Activated naive CD4-positive, alpha-beta T cell treated with anti-CD3 and anti-CD28 coated beads for 36 hours (primary cell): ENCODE measurements at regions not wholly inside any gene's neighbourhood (a gene's known extent, or its start where the extent isn't known, plus 50 kb on each side); places are given as distances from the start of the nearest gene placed in this dataset.

Source experiments
- CTCF ChIA-PET: fragments of 350-600 bp; sonication (Branson Sonifier 250); formaldehyde crosslinking; loops from one replicate; lab custom pipeline; 2021; ENCODE audit warnings: antibody characterized with exemption; lab: Charles Lee
- DNase-seq: peaks from one replicate; pipeline ENCODE4 v3.0.0-alpha.2; 2020
- H3K27ac Mint-ChIP-seq: one replicate; pipeline ENCODE4 v1.8.0; 2021; ENCODE audit warnings: mild to moderate bottlenecking, mixed read lengths
- H3K27me3 Mint-ChIP-seq: one replicate; pipeline ENCODE4 v1.8.0; 2021; ENCODE audit warnings: low read depth, mixed read lengths
- H3K36me3 Mint-ChIP-seq: one replicate; pipeline ENCODE4 v1.8.0; 2021; ENCODE audit warnings: low read depth, mixed read lengths
- H3K4me1 Mint-ChIP-seq: one replicate; pipeline ENCODE4 v1.8.0; 2021; ENCODE audit warnings: low read depth, mixed read lengths
- H3K4me3 Mint-ChIP-seq: one replicate; pipeline ENCODE4 v1.8.0; 2021; ENCODE audit warnings: mild to moderate bottlenecking, moderate library complexity, mixed read lengths
- H3K9me3 Mint-ChIP-seq: one replicate; pipeline ENCODE4 v1.8.0; 2021; ENCODE audit warnings: mixed read lengths
- intact Hi-C: fragments of 100-400 bp; cut with micrococcal nuclease; formaldehyde crosslinking; loops from one replicate; pipeline ENCODE4 v1.15.1; 2023

DNA sequence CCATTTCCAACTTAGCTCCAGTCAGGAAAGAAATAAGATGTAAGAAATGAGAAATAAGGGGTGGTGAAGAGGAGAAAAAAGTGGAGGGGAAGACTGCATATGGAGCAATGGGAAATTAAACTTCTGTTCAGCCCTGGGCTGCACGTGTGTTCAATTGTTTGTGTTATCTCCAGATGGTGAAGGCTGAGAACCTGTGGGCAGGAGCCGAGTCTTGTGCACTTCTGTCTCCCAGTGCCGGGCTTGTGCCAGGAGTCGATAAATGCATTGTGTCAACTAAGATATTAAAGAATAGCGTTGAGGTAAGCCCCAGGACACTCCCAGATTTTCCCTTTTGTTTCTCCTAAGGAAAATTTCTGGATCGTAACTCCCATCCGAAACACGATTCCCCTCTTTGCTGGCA is 98.2 kb downstream of the PRLHR start:
- Mint-ChIP-seq H3K27me3 (peaks cover 6% of the 10 kb centered on the region), H3K27ac (no peak overlapping the region), H3K36me3 (no peaks in the 10 kb centered on the region), H3K4me1 (no peaks in the 10 kb centered on the region), H3K4me3 (no peak overlapping the region), H3K9me3 (no peaks in the 10 kb centered on the region)
- intact Hi-C loops, result no loop called here
- CTCF ChIA-PET, result no interaction called here
- no peak for DNase-seq

DNA sequence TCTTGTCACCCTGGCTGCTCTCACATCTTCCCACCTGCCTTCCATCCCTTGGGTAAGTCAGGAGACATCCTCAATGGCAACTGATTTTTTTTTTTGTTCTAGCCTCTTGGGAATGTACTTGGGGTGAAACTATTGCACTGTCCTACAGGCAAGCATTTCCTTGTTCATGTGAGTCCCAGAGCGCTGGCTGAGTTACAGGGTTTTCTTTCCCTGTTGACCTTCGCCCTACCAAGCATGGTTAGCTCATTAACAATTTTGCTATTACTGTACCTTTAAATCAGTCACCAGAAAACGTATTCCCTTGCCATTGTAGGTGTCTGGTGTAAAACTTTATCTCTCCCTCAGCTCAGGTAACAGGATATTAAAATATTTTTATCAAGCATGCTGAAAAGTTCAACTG is 98.9 kb downstream of the PRLHR start:
- no peak for DNase-seq
- Mint-ChIP-seq H3K36me3 (no peaks in the 10 kb centered on the region), H3K27ac (no peak overlapping the region), H3K9me3 (no peaks in the 10 kb centered on the region), H3K4me1 (no peaks in the 10 kb centered on the region), H3K4me3 (no peak overlapping the region), H3K27me3 (peaks cover 6% of the 10 kb centered on the region)
- intact Hi-C loops, result no loop called here
- CTCF ChIA-PET, result interaction anchor here (0.8 kb wide), 1 partner anchor 38 kb away, joined by 3 read pairs; no protein-coding TSS in a partner anchor

DNA sequence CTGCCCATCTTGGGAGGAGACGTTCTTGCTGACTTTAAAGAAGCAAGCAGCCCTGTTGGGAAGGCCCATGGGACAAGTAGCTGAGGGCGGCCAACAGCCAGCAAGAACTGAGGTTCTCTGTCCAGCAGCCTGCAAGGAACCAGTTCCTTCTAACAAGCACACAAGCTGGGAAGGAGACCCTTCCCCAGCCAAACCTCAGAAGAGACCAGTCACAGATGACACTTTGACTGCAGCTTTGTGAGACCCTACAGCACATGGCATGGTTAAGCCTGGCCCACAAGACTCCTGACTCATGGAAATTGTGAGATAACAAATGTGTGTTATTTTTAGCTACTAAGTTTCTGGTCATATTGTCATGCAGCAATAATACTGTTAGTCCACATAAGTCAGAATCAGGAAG is 99.9 kb downstream of the PRLHR start:
- CTCF ChIA-PET, result interaction anchor here (0.8 kb wide), 1 partner anchor 37 kb away, joined by 3 read pairs; no protein-coding TSS in a partner anchor
- H3K36me3 Mint-ChIP-seq, result no peaks in the 10 kb centered on the region
- no peaks in the 10 kb centered on the region for H3K4me1 Mint-ChIP-seq
- intact Hi-C loops, result no loop called here
- no peak overlapping the region for H3K4me3 Mint-ChIP-seq
- H3K27ac Mint-ChIP-seq, result no peak overlapping the region
- H3K9me3 Mint-ChIP-seq, result peaks cover 7% of the 10 kb centered on the region
- peaks cover 6% of the 10 kb centered on the region for H3K27me3 Mint-ChIP-seq
- no peak for DNase-seq

DNA sequence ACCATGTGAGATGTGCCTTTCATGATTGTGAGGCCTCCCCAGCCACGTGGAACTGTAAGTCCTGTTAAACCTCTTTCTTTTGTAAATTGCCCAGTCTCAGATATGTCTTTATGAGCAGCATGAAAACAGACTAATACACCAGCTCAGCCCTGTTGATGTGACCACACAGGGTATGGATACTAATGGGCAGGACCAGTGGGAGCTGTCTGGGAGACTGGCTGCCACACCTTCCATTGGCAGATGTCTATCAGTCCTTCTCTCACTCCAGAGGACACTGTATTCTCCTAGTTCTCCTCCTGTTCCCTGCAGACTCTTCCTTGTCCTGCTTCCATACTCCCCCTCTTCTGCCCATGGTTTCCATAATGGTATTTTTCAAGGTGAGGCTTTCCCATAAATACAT is 104.4 kb downstream of the PRLHR start:
- no peak for DNase-seq
- Mint-ChIP-seq H3K36me3 (no peaks in the 10 kb centered on the region), H3K4me1 (no peaks in the 10 kb centered on the region), H3K9me3 (peaks cover 8% of the 10 kb centered on the region), H3K4me3 (no peak overlapping the region), H3K27ac (no peak overlapping the region), H3K27me3 (peaks cover 4% of the 10 kb centered on the region)
- intact Hi-C loops, result no loop called here
- CTCF ChIA-PET, result no interaction called here

DNA sequence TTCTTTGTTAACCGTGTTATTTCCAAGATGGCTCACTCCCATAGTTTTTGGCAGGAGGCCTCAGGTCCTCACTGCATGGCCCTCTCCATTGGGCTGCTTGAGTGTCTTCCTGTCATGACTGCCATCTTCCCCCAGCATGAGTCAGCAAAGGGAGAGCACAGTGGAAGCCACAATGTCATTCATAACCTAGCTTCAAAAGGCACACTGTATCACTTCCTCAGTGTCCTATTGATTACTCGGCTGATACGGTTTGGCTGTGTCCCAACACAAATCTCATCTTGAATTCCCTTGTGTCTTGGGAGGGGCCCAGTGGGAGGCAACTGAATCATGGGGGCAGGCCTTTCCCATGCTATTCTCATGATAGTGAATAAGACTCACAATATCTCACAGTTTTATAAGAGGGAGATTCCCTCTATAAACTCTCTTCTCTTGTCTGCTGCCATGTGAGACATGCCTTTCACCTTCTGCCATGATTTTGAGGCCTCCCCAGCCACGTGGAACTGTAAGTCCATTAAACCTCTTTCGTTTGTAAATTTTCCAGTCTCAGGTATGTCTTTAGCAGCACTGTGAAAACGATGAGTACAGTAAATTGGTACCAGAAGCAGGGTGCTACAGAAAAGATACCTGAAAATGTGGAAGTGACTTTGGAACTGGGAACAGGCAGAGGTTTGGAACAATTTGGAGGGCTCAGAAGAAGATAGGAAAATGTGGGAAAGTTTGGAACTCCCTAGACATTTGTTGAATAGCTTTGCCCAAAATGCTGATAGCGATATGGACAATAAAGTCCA is 106.5 kb downstream of the PRLHR start:
- intact Hi-C loops, result no loop called here
- Mint-ChIP-seq H3K4me1 (no peaks in the 10 kb centered on the region), H3K4me3 (no peak overlapping the region), H3K9me3 (peaks cover 8% of the 10 kb centered on the region), H3K27me3 (peaks cover 11% of the 10 kb centered on the region), H3K36me3 (no peaks in the 10 kb centered on the region), H3K27ac (no peak overlapping the region)
- CTCF ChIA-PET, result no interaction called here
- DNase-seq, result peak; percentile 10

DNA sequence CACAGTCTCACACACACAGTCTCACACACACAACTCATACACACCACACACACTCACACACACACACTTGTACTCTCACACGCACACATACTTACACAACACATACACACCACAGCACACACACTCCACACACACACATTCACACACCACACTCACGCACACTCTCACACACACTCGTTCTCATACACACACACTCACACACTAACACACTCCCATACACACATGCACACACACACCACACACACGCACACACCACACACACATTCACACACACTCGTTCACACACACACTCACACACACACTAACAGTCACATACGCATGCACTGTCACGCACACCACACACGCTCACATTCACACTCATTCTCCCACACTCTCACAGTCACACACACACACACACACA is 109.8 kb downstream of the PRLHR start:
- Mint-ChIP-seq H3K36me3 (no peaks in the 10 kb centered on the region), H3K27ac (no peak overlapping the region), H3K4me1 (no peaks in the 10 kb centered on the region), H3K9me3 (peaks cover 2% of the 10 kb centered on the region), H3K4me3 (no peak overlapping the region), H3K27me3 (peaks cover 19% of the 10 kb centered on the region)
- DNase-seq, result no peak
- intact Hi-C loops, result no loop called here
- CTCF ChIA-PET, result no interaction called here

DNA sequence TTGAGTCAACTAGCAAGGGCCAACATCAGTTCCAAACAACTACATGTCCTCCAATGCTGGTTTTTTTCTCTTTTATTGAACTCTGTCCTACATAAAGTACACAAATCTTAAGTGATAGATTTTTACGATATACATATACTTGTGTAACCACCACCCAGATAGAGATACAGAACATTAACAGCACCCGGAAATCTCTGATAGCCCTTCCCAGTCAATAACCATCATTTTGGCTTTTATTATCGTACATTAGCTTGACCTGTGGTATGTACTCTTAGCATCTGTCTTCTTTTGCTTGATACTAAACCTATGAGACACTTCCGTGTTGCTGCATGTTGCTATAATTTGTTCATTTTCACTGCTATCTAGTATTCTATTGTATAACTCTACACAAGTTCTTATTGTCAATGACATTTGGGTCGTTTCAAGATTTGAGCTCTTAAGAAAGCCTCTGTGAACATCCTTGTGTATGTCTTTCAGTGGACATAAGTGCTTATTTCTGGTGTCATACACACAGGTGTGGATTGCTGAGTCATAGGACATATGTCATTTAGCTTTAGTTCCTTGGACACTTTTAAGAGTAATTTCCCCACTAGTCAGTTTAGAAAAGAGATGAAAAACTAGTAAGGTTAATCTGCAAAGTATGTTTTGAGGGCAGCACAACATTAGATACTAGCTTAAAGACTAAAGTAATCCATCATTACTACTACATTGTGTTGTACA is 111.1 kb downstream of the PRLHR start:
- H3K4me1 Mint-ChIP-seq, result no peaks in the 10 kb centered on the region
- CTCF ChIA-PET, result interaction anchor here (0.9 kb wide), 1 partner anchor 25 kb away, joined by 4 read pairs; no protein-coding TSS in a partner anchor
- intact Hi-C loops, result no loop called here

DNA sequence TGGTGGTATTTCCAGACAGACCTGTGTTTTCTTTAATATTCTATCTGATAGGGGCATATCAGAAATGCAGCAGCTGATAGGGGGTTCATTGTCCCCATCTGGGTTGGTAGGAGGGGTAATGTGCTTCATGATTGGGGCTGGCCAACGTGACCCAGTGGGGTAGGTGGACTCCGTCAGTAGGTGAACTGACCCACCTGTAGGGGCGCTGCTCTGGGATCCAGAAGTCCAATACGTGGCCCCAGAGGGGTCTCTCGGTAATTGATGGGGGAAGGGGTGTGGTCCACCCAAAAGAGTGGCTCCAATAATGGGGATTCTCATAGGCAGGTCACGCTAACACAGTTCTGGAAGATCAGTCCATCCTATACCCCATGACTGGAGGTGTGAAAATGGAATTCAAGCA is 112.0 kb downstream of the PRLHR start:
- CTCF ChIA-PET, result no interaction called here
- H3K4me3 Mint-ChIP-seq, result no peak overlapping the region
- no peaks in the 10 kb centered on the region for H3K4me1 Mint-ChIP-seq
- H3K27me3 Mint-ChIP-seq, result peaks cover 19% of the 10 kb centered on the region
- H3K27ac Mint-ChIP-seq, result no peak overlapping the region
- DNase-seq, result no peak
- no peaks in the 10 kb centered on the region for H3K9me3 Mint-ChIP-seq
- H3K36me3 Mint-ChIP-seq, result no peaks in the 10 kb centered on the region
- intact Hi-C loops, result no loop called here

More for the DNA sequence above, 111.1 kb downstream of the PRLHR start:
- no peak for DNase-seq
- no peak overlapping the region for H3K27ac Mint-ChIP-seq
- no peak overlapping the region for H3K4me3 Mint-ChIP-seq
- H3K36me3 Mint-ChIP-seq, result no peaks in the 10 kb centered on the region
- H3K27me3 Mint-ChIP-seq, result peaks cover 19% of the 10 kb centered on the region
- no peaks in the 10 kb centered on the region for H3K9me3 Mint-ChIP-seq

DNA sequence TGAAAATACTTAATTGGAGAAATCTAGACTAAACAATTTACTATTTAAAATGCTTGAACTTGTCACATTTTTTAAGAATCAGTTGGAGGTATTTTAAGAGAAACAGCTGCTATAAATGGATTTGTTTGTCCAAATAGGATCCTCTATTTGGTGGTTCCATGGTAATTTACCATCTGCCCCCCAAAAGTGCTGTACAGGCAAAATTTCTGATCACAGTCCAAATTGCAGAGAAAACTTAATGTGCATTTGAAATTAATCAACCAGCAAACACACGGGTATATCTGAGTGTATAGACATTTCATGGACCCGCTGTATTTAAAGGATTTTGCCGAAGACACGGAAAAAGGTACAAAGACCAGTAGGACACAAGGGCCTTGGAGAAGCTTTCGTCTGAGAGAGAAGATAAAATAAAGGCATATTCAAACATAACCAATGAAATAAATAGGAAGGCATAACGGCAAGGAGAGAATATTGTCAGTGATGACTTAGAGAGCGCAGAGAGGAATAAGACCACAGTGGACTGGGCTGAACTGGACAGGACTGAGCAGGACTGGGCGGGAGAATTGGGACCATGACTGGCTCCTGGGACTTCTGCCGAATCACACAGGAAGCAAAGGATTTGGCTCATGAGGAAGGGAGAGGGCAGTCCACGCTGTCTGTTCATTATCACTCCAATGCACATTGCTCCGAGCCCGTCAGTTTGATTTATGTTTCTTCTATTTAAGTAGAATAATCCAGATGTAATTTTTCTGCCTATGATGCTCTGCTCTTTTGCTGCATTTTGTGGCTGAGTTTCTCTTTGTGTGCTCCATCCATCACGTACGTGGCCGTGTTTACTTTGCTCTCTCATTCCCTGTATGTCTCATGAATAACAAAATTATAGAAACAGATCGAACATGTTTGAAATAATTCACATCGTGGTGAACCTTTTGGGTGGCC is 112.8 kb downstream of the PRLHR start:
- DNase-seq, result no peak
- H3K4me3 Mint-ChIP-seq, result no peak overlapping the region
- no peaks in the 10 kb centered on the region for H3K4me1 Mint-ChIP-seq
- H3K36me3 Mint-ChIP-seq, result no peaks in the 10 kb centered on the region
- H3K9me3 Mint-ChIP-seq, result no peaks in the 10 kb centered on the region
- CTCF ChIA-PET, result no interaction called here
- intact Hi-C loops, result no loop called here
- H3K27me3 Mint-ChIP-seq, result peaks cover 19% of the 10 kb centered on the region
- H3K27ac Mint-ChIP-seq, result no peak overlapping the region

DNA sequence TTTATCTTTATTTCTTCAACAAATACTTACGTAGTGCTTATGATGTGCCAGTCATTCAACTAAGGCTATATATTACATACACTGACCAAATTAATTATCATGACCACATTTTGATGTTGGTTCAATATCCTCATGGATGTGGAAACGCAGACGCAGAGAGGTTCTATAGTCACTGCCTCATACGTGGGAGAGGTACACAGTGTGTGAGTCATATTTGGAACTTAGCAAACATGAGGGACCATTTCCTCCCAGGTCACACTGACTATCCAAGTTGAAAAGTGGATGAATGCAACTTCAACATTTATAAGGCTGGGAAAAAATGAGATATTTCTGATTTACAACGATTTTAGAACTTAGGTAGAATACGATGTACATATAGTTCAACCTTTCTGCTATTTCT is 113.6 kb downstream of the PRLHR start:
- DNase-seq, result no peak
- Mint-ChIP-seq H3K27me3 (peaks cover 19% of the 10 kb centered on the region), H3K4me1 (no peaks in the 10 kb centered on the region), H3K36me3 (no peaks in the 10 kb centered on the region), H3K27ac (no peak overlapping the region), H3K4me3 (no peak overlapping the region), H3K9me3 (no peaks in the 10 kb centered on the region)
- intact Hi-C loops, result no loop called here
- CTCF ChIA-PET, result no interaction called here

DNA sequence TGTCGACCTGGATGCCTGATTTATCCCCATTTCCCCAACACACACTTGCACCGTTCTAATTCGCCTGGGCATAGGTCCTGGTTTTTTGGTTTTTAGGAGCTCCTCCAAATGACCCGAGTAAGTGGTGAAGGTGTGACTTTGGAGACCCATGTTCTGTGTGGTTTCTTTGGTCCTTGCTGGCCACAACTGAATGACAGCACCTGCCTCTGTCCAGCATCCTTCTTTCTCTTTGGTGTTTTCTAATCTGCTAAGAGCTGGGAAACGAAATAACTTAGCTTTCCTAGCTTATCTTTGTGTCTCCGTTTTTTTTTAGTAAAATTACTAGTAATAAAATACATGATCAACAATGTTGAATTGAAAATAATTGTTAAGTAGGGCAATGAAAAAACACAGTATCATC is 120.2 kb downstream of the PRLHR start:
- H3K4me3 Mint-ChIP-seq, result no peak overlapping the region
- intact Hi-C loops, result no loop called here
- CTCF ChIA-PET, result interaction anchor here (0.6 to 2.4 kb wide), 3 partner anchors 16 to 1229 kb away, joined by 3 to 11 read pairs (median 5); no protein-coding TSS in a partner anchor
- no peak overlapping the region for H3K27ac Mint-ChIP-seq
- DNase-seq, result no peak
- H3K36me3 Mint-ChIP-seq, result no peaks in the 10 kb centered on the region
- peaks cover 13% of the 10 kb centered on the region for H3K27me3 Mint-ChIP-seq
- H3K4me1 Mint-ChIP-seq, result no peaks in the 10 kb centered on the region
- no peaks in the 10 kb centered on the region for H3K9me3 Mint-ChIP-seq

DNA sequence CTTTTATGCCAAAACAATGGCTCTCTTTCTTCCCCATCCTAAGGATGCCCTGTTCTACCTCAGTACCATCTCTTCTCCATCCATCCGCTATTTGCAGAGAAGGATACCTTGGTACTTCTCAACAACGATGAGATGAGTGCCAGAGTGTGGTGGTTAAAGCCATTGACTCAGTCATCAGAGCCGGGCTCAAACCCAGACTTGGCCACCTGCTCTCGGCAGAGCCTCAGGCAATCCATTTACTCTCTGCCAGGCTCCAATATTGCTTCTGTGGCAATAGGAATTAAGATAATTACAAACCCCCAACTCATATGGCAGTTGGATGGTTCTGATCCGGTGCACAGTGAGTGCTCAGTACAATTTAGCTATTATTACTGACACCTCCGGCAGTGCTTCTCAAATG is 121.3 kb downstream of the PRLHR start:
- intact Hi-C loops, result no loop called here
- Mint-ChIP-seq H3K36me3 (no peaks in the 10 kb centered on the region), H3K27me3 (peaks cover 19% of the 10 kb centered on the region), H3K4me3 (no peak overlapping the region), H3K4me1 (no peaks in the 10 kb centered on the region), H3K9me3 (no peaks in the 10 kb centered on the region), H3K27ac (no peak overlapping the region)
- CTCF ChIA-PET, result interaction anchor here (0.7 to 1.4 kb wide), 2 partner anchors 13 to 15 kb away, joined by 3 read pairs; no protein-coding TSS in a partner anchor
- no peak for DNase-seq
